Activated CD4-positive, alpha-beta T cell treated with anti-CD3 and anti-CD28 coated beads, Interleukin-2, amount 50 U/mL, for 24 hours (primary cell): ENCODE measurements at regions not wholly inside any gene's neighbourhood (a gene's known extent, or its start where the extent isn't known, plus 50 kb on each side); places are given as distances from the start of the nearest gene placed in this dataset.
"Not testable (repeated sequence)": the region's sequence is repeated elsewhere in the genome, so short reads cannot be mapped to it uniquely, and the experiment has no call there.

ENCODE experiments used
- DNase-seq, 2 donors: peaks; one replicate each; pipeline ENCODE4 v3.0.0-alpha.2; 2020; ENCODE audit warnings: low read depth in 1 of 2, low spot score in 1 of 2

DNA sequence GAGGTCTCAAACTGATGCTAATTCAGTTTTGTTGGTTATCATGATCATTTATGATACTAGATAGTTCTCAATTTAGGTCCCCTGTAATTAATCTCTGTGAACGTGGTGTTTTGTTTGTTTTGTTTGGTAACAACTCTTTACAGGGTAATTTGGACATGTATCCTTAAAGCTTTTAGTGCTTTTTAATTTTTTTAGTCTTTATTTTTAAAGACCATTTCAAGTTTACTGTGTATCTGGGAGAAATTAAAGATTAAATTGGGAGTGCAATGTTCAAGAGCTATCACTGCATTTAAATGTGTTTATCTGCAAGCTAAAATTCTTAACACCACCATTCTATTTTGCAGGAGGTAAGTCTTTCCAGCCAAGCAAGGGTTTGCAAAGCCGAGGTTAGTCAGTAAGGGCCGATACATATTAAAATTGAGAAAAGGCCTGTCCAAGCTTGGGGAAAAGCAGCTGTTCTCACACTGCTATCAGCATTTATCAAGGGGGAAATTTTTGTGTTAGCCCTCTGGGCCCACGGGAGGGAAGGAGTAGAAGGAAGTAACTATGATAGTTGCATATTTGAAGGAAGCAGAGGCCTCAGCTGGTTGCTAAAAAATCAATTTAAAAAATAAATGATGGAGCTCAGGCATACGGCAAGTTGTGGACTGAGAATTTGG lies 59.3 kb upstream of the ZNF217 start:
- DNase-seq: no peak

DNA sequence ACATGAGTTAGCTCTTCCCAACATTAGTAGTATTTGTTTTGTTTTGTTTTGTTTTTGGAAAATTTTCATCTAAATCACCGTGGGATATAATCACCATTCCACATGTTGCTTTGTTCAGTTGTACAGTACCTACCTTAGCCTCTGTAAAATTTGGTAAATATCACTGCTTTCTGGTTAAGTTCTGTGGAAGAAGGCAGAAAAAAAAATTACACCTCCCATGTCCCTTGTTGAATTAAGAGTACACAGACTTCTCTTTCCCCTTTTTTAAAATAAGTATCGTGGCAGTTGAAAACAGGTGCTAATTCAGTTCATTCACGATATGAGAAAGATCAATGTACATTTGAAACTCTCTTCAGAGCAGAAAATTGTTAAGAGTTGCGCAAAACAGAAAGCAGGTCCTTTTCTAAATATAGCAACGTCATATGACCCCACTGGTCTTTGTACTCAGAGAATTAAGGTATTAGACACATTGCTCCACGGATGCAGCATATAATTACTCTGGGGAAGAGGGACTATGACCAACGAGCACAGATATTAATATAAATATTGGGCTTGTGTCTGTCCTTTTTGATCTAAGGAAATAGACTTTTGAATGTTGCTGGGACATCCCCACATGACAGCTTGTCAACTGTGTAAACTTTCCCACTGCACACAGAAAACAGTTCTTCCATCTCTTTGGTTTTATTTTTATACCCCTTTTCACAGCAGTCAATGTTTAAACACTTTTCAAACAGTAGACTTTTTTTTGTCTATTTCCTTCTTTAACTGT lies 58.6 kb upstream of the ZNF217 start:
- no peak for DNase-seq

DNA sequence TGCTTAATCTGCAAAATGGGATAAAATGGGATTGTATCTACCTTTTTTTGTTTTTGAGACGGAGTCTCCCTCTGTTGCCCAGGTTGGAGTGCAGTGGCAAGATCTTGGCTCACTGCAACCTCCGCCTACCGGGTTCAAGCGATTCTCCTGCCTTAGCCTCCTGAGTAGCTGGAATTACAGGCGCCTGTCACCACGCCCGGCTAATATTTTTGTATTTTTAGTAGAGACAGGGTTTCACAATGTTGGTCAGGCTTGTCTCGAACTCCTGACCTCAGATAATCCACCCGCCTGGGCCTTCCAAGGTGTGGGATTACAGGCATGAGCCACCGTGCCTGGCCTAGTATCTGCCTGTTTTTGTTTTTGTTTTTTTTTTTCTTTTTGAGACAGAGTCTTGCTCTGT lies 55.9 kb upstream of the ZNF217 start:
- not testable (repeated sequence) for DNase-seq

DNA sequence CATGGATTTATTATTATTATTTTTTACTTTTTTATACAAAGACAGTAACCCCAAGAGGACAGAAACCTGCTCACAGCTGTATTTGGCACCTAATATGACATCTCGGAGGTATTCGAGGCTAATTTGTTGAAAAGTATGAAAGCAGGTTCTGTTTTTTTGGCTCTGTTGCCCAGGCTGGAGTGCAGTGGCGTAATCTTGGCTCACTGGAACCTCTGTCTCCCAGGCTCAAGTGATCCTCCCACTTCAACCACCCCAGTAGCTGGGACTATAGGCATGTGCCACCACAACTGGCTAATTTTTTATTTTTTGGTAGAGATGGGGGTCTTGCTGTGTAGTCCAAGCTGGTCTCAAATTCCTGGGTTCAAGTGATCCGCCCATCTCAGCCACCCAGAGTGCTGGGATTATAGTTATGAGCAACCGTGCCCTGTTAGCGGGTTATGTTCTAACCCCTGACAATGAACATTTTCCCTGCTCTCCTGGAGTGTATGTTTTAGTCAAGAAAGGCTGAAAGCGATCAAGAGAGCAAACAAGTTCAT lies 53.7 kb upstream of the ZNF217 start:
- DNase-seq: no peak

DNA sequence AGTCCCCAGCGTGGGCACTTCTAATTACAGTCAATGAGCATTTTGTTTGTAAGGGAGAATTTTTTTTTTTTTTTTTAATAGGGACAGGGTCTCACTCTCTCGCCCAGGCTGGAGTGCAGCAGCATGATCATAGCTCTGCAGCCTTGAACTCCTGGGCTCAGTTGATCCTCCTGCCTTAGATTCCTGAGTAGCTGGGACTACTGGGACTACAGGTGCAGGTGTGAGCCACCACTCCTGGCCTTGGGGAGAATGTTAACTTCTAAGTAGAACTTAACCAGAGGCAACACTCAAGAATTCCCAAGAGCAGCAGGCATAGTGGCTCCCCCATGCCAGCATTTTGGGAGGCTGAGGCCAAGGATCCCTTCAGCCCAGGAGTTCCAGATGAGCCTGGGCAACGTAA lies 52.9 kb upstream of the ZNF217 start:
- no peak for DNase-seq

DNA sequence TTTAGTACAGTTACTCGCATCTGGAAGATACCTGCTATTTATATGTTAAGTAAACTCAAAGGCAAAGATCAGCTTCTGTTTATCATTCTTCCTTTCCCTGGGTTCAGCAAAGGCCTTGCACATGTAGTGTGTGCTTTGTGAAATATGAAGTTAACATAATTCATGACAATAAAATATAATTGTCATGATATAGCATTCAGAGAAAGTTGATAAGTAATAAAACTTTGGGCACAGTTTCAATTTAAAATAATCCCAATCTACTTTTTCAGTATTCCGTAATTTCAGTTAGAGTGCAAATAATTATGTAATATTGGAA lies 51.9 kb upstream of the ZNF217 start:
- DNase-seq: no peak

DNA sequence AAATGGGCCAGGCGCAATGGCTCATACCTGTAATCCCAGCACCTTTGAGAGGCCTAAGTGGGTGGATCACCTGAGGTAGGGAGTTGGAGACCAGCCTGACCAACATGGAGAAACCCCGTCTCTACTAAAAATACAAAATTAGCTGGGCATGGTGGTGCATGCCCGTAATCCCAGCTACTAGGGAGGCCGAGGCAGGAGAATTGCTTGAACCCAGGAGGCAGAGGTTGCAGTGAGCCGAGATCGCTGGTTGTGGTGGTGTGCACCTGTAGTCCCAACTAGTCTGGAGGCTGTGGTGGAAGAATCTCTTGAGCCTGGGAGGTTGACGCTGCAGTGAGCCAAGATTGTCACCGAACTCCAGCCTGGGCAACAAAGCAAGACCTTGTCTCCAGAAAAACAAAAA lies 50.5 kb upstream of the ZNF217 start:
- DNase-seq: not testable (repeated sequence)
